GM21529 (cell line): ENCODE measurements at regions not wholly inside any gene's neighbourhood (a gene's known extent, or its start where the extent isn't known, plus 50 kb on each side); places are given as distances from the start of the nearest gene placed in this dataset.

Source experiments
- ATAC-seq: cut with Tn5 transposase; IDR thresholded peaks from one replicate; pipeline ENCODE4 v1.9.1; 2021; ENCODE audit not compliant: unreplicated experiment

DNA sequence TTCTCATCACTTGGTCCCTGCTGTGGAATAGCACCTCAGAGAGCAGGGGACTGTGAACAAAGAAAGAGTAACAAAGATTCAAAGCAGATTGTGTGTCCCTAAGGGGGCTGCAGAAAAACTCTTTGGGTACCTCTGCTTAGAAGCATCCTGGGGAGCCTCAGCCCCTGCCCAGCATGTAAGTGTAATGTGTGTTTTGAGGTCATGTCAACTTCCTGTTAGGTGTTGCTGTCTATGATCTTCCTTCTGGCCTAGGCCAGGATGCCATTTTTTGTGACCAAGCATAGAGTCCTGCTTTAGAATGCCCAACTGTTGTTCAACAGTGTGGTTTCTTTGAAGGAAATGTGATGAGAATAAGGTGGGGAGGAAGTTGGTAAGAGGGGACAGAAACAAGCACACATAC, 77.1 kb upstream of the BCL6 start:
- no peak for ATAC-seq

DNA sequence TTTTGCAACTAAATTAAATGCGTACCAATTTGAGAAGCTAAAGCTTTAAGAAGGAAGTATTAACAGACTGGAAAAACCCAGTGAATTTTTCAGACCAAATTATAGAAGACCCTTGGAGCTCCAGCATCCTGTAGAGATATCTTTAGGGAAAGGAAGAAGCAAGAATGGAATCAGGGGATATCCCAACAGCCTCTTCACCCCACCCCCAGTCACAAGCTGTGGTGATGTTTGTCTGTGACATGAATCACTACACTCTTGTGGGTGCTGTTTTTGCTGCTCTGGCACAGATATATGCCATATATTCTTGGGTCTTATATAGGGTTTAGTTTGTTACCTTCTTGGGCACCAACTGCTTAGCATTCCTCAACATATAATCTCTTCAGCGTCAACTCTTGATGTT, 78.5 kb upstream of the BCL6 start:
- ATAC-seq = no peak

DNA sequence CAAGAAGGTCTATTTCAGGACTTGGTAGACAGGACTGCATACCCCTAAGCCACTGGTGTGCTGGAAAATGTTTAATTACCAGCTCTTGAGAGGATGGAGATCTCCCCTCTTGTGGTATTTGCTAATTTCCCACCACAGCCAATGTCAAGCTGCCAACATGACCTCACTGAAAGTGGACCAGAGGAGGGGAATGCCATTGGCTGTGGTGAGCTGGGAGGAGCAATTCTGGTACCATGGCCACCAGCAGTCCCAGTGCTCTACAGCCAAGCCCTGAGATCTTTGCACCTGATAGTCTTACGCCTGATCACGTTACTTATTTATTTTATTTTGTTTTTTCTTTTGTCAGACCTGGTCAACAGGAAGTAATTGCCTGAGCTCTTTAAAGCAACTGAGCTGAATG, 82.5 kb upstream of the BCL6 start:
- ATAC-seq = no peak

DNA sequence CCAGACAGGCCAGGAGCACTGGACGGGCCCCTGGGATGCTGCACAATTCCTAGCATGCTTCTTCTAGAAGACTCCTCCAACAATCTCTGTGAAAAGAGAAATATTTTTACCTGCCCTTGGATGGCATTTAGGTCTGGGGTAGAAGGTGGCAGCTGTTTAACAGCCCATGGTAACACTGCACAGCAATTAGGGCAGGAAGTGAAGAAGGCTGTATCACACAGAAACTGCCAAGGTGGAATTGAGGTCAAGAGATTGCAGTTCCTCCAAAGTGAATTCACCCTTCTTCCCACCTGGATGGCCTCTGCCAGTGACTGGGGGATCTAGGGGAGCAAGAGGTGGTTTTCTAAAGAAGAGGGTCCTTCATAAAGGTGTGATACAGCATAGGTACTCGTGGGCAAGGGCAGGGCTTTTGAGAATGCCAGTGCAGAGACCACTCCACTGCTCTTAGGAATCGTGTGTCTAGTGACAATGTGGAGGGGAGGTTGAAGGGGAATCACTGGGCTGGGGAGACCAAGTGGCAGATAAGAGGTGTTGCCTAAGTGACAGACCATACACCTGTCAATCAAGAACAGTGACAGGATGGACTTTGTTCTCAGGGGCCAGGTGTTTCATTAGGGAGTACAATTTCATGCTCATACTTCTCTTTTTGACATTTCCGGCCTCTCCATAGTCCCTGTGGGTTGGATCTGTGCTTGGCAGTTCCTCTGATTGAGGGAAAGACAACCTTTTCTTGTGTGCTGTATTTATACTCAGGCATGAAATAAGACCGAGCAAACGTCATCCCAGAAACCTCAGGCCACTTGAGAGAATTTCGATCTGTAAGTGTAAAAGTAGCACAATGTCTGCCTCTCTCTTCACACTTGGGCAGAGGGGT, 83.5 kb upstream of the BCL6 start:
- peak; percentile 71 for ATAC-seq

DNA sequence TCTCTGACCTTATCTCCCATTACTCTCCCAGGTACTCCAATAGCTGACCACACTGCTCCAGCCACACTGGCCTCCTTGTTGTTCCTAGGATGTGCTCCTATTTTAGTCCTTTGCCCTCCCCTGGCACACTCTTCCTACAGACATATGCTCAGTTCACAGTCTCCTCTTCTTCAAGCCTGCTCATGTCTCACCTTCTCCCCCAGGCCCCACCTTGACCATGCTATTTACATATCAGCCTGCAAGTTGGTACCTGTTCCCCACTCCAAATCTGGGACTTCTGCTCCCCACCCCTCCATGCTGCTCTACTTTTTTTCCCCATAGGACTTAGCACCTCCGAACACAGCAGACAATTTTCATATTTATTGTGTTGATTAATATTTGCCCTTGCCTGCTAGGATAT, 84.9 kb upstream of the BCL6 start:
- ATAC-seq = no peak

DNA sequence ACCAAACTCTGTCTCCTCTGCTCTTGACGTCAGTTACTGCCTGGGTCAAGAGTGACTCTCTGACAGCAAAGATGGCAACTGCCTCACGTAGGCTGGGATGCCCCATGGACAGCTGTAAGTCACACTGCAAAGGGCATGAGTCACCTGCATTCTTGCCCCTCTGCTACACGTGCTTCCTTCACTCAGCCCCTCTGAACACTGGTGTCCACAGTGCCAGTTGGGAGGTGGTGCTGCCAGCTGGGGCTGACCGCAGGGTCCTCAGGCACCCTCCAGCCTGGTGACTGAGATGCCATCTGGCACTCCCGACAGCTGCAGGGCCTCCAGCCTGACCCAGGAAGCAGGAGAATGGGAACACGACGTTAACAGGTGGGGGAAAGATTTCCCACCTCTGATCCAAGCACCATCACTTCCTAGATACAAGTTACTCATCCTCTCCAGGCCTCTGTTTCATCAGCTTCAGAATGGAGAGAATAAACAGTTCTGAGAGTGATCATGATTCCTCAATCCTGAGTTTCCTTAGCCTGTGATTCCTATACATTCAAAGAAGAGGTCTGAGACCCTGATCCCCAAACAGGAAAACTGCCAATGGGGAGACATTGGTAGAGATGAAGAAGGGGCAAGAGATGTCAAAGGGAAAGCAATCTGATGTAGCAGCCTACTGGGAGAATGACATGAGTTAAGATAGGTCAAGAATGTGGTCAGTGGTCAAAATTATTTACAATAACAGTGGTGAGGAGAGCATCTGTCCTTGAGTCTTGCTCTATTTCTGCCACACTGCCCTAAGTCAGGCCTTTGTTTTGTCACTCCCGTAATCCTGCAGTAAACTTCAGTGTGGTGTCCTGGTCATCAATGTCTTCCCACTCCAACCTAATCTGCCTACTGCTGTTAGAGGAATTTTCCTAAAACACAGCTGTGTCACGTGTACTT, 86.1 kb upstream of the BCL6 start:
- ATAC-seq = no peak

DNA sequence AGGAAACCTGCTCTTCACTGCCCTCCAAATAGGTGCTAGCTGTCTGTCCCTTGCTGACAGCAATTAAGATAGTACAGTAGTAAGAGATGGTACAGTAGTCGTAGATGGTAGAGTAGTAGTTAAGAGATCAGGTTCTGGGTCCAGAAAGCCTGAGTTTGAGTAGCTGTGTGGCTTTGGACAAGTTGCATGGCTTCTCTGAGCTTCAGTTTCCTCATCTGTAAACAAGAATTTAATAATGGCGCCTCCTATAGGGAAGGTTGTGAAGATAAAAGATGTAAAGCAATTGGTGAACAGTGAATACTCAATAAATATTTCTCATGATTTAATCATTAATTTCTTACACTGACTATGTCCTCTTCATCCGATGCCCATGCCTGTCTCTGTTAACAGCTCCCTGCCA, 86.9 kb upstream of the BCL6 start:
- no peak for ATAC-seq

DNA sequence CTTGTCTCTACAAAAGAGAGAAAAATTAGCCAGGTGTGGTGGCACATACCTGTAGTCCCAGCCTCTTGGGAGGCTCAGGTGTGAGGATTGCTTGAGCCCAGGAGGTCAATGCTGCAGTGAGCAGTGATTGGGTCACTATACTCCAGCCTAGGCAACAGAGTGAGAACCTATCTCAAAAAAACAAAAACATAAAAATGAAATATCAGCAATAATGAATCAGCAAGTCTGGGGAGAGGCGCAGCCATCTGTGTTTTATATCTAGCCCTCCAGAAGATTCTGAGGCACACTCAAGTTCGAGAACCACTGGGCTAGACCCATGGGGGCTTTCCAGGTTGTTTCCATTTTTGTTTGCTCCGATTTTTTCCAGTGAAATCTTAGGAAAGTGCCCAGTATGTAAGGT, 88.1 kb upstream of the BCL6 start:
- no peak for ATAC-seq

DNA sequence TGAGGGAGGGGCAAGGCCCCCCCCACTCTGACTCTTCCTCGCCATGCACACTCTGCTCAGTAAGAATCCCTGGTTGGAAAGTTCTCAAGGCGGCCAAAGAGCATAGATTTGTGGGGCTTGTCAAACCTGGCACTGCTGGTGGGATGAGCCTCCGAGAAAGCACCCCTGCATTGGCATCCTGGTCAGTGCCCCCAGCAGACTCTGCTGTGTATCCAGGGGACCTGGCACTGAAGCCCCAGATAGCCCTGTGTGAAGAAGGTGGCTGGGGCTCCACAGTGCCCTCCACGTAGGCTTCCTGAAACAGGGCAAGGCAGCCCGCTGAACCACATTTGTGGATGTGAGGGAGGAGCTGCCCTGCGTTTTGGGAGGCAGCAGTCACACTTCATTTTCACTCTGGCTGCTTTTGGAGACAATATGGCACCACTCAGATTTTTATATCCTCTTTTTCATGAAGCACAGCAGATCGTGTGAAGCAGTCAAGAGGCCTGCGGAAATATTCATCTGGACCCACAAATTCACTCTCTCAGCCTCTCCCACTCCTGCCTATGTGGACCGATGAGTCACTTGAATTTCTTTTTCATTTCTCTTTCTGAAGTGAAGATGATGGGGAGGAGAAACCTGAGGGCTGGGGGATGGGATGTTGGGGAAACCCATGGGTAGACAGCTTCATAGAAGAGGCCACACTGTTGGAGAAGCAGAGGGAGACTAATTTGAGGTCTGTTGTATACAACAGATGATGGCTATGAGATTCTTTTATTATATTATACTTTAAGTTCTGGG, 88.7 kb upstream of the BCL6 start:
- no peak for ATAC-seq

DNA sequence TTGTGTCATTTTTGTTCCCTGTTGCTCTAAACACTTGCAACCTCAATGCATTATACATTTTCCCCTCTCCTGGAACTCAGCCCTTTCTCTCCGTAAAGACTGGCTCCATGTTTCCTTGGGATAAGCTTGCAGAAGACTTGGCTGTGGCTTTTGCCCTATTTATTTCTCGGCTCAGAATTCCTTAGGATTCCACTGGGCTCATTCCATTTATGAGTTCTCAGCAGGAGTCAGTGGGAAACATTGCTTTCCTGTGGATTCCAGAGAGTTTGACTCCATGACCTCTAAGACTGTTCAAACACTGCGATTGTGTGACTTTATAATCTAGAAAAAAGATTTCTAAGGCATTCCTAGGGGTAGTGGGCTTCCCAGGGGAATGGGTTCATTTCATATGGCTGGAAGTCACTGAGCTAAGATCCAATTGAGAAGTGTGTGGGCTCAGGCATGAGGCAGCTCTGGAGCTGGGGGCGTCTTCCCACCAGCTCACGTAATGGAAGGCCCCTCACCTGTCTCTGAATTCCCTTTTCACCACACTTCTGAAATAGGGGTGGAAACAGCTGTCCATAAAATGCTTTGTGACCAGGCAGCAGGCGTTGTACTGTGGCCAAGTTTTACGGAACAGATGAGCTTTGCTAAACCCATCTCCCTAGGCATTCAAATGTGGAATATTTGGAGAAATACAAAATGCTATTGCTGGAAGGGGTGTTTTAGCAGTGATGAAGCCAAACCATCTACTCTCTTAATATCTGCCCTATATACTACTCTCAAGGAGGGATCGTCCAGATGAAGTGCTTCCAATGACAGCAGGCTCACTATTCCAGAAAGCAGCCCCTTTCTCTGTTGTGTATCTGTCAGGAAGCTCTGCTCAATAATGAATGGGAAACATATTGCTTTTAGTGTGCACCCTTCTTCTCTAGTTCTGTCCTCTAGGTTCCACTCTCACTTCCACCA, 91.8 kb upstream of the BCL6 start:
- no peak for ATAC-seq

DNA sequence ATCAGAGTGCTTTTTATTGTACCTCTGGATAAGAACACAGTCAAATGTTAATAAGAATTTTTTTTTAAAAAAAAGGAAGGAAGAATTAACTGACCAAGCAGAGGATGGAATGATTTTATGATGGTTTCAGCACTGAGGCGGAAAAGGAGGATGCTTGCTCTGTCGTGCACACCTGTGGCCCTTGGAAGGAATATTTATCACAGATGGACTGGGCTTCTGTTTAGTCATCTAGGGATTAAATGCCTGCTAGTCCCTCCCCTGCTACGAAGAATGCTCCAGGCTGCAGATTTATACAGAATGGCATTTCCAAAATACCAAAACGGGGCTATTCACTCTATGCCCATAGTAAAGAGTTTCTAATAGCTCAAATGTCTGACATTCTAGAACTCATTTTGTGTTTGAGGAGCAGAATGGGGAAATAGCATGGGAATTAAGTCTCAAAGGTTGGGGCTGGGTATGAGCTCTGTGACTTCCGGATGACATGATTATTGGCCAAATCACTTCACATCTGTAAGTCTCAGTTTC, 92.8 kb upstream of the BCL6 start:
- ATAC-seq = no peak

DNA sequence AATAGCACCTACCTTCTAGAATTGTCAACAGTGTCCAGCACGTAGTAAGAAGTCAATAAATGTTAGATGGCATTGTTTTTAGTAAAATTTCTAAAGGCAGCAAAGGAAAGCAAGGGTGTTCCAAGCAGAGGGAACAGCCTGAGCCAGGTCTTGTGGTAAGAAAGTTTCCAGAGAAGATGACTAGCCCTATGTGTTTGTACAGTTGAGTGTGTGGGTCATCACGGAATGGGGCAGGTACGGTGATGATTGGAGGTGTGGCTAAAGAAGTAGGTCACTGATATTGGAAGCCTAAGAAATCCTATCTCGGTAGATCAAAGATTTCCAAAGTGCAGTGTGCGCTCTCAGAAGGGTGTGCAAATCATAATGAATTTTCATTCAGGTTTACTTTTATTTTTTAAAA, 94.2 kb upstream of the BCL6 start:
- ATAC-seq = no peak

DNA sequence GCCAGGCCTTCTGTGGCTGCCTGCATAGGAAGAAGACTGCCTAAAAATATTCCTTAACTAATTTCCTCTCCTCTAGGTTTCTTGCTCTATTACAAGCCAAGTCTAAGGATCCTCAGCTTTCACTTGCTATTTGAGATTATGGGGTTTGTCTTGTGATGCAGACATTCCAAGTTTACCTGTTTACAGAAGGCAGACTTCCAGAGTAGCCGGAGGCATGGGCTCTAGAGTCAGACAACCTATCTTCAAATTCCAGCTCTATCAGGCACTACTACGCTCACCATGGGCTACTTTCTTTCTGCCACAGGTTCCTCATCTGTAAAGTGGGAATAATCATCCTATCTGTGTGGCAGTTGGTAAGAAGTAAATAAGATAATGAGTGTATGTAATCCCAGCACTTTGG, 95.6 kb upstream of the BCL6 start:
- no peak for ATAC-seq

DNA sequence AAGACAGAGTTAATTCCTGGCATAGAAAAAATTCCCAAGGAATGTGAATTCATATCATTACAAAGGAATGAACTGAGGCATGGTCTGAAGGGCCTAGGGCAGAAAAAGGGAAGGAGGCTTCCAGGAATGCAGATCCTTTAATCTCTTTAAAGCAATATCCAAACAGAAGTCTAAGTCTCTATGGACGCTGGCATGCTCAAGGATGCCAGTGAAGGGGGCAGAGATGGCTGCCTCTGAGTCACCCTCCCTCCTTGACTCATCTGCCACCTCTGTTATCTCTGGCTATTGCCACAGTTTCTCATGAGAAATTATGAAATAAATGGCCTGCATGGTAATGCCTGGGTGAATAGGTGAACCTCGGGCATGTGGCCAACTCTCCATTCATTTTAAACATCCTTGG, 96.3 kb upstream of the BCL6 start:
- no peak for ATAC-seq

DNA sequence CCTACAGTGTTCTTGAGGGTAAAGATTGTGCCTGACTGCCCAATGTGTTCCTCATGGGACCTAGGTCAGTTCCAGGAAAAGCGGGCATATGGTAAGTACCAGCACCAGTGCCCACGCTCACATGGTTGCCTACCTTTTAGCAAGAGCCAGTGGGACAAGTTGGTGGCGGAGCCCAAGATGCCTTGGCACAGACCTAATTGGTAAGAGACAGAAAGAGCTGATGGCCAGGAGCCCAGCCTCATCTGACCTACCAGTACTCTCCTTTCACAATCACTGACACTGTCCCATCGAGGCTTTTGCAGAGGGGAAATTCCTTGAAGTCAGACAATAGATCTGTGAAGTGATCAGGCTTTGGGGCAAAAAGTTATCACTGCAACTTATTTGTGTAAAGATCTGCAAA, 98.4 kb upstream of the BCL6 start:
- ATAC-seq = no peak

DNA sequence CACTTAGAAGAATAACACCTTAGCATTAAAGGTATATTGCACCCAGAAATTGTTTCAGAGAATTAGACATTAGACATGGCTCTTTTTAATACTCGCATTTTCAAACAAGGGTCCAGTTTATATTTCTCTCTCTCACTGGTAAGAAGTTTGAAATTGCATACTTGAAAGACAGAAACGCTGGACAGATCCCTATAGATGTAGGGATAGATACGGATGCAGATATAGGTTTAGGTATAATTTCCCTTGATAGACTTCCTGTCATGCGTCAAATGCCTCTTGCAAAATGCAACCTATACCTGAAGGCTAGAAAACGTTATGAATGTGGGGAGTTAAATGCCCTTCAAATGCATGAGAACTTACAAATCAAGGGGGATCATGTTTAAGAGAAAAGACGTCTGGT, 99.4 kb upstream of the BCL6 start:
- no peak for ATAC-seq

DNA sequence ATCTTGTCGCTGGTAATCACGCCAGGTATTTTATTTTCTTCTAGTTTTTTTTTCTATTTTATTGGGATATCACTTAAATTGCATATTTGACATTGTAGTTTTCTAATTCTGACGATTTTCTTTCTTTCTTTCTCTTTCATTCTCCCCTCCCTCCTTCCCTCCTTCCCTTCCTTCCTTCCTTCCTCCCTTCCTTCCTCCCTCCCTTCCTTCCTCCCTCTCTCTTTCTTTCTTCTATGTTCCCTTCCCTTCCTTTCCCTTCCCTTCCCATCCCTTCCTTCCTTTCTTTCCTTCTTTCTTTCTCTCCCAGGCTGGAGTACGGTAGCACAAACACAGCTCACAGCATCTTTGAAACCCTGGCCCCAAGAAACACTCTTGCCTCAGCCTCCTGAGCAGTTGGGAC, 100.6 kb upstream of the BCL6 start:
- ATAC-seq = no peak

DNA sequence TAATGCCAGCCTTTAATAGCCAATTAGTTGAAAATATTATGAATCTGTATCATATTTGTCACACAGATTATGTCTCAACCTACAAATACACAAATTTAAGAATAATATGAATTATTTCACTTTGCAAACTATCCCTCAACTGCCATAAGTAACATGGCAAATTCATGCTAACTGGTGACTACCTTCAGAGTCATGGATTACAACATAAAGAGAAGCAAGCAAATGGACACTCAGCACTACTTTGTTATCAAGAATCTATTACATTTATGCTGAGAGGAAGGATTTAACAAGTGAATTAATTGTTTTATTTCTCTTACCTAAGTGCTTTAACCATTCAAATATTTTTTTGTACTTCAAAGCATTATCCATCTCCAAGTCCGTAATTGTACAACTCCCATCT, 103.1 kb upstream of the BCL6 start:
- ATAC-seq = no peak

DNA sequence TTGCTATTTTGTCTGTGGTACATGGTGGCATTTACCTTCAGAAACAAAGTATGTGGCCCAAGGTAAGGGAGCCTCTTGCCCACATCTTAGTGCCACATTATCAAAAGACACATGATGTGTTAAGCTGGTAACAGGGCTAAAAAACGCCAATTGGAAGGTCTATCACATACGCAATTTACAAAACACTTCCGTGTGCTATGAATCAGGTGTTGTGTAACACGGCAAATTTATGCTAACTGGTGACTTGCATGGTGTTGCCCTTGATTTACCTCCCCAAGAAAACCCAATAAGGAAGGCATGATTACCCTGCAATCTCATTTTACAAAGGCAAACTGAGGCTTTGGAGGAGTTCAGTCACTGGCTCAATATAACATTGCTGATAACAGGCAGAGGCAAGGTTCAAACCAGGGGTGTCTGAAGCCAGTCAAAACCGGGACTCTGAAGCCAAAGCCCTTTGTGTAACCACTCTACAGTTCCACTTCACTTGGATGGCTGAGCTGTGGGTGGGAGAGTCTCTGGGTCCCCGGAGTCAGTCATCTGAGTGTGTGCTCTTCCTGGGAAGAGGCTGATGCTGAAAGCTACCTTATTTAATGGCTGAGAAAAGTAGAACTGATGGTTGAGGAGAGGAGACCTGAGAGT, 103.9 kb upstream of the BCL6 start:
- ATAC-seq = no peak
